SK-N-MC (cell line): ENCODE measurements at regions not wholly inside any gene's neighbourhood (a gene's known extent, or its start where the extent isn't known, plus 50 kb on each side); places are given as distances from the start of the nearest gene placed in this dataset.

ENCODE experiments used
- DNase-seq: peaks from one replicate; pipeline ENCODE4 v3.0.0-alpha.2; 2011; ENCODE audit warnings: low read depth, low spot score
- H3K27ac ChIP-seq: fragments of 200-600 bp; sonication (generic); 2 replicates; pipeline ENCODE4 v1.5.1; 2016; ENCODE audit warnings: mixed run types
- H3K36me3 ChIP-seq: fragments of 200-600 bp; sonication (generic); 2 replicates; pipeline ENCODE4 v1.6.1; 2017; ENCODE audit warnings: antibody characterized with exemption, low read length, mixed read lengths; ENCODE audit not compliant: insufficient read depth
- H3K4me3 ChIP-seq: fragments of 200-600 bp; sonication (generic); 2 replicates; pipeline ENCODE4 v1.5.1; 2016
- H3K9ac ChIP-seq: fragments of 200-600 bp; sonication (generic); 2 replicates; pipeline ENCODE4 v1.8.0; 2017; ENCODE audit warnings: mixed run types, mixed read lengths; ENCODE audit not compliant: insufficient read length
- H3K9me3 ChIP-seq: fragments of 200-600 bp; sonication (generic); 2 replicates; pipeline ENCODE4 v1.6.1; 2017; ENCODE audit warnings: low read depth, mild to moderate bottlenecking, antibody characterized with exemption, low read length, moderate library complexity, mixed read lengths
- EZH2 ChIP-seq: fragments of 200-600 bp; sonication (generic); IDR thresholded peaks from one replicate; pipeline ENCODE4 v1.6.1; 2017; ENCODE audit warnings: antibody characterized with exemption
- FOXP2 ChIP-seq: optimal IDR thresholded peaks from 2 replicates; pipeline ENCODE3; 2011; ENCODE audit warnings: mild to moderate bottlenecking, moderate library complexity; ENCODE audit not compliant: insufficient read depth; ENCODE audit errors: extremely low read length, control extremely low read depth
- POLR2AphosphoS5 ChIP-seq: IDR thresholded peaks from 2 replicates; pipeline ENCODE4 v1.6.1; 2012; ENCODE audit warnings: mild to moderate bottlenecking, low read depth, low read length, borderline replicate concordance

DNA sequence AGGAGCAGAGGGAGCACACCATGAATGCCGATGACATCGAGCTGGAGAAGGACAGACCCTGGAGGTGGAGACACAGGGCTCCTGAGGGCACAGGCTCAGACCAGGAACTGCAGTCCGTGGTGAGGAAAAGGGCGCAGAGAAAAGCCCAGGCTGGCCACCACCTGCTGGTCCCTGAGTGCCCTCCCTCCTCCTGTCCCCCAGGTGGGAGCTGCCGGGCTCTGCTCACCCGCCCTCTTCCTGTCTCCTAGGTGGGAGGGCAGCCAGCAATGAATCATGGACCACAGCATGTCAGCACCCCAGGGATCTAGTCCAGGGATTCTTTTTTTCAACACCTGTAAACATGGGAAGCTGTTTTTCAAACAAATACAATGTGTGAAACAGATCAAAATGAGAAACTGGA is 94.6 kb upstream of the ARHGEF7 start:
- no peak overlapping the region for H3K27ac ChIP-seq
- H3K9me3 ChIP-seq: no peaks in the 10 kb centered on the region
- TF ChIP-seq POLR2AphosphoS5: no peak
- no peak for TF ChIP-seq EZH2
- TF ChIP-seq FOXP2: no peak
- no peak overlapping the region for H3K4me3 ChIP-seq
- H3K36me3 ChIP-seq: no peaks in the 10 kb centered on the region
- DNase-seq: no peak
- H3K9ac ChIP-seq: no peak overlapping the region

DNA sequence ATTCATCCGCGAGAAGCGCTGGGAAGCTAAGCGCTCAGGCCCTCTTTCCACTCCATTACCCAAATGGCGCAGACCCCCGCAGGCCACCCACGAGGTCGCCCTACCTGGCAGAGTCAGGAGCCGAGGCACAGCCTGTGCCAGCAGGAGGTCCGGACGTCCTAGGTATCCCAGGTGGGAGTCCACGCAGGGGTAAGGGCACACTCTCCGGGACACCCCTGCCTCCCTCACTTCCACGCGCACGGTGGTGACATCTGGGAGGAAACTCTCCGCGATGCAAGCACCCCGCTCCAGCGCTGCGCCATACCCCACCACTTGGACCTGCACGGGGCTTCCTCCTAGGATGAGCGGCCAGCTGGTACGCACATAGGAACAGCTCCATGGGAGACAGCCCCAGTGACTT is 95.1 kb upstream of the ARHGEF7 start:
- TF ChIP-seq FOXP2 (no peak), EZH2 (no peak), POLR2AphosphoS5 (no peak)
- no peak overlapping the region for H3K4me3 ChIP-seq
- no peak for DNase-seq
- no peak overlapping the region for H3K9ac ChIP-seq
- no peaks in the 10 kb centered on the region for H3K9me3 ChIP-seq
- H3K27ac ChIP-seq: no peak overlapping the region
- H3K36me3 ChIP-seq: no peaks in the 10 kb centered on the region

DNA sequence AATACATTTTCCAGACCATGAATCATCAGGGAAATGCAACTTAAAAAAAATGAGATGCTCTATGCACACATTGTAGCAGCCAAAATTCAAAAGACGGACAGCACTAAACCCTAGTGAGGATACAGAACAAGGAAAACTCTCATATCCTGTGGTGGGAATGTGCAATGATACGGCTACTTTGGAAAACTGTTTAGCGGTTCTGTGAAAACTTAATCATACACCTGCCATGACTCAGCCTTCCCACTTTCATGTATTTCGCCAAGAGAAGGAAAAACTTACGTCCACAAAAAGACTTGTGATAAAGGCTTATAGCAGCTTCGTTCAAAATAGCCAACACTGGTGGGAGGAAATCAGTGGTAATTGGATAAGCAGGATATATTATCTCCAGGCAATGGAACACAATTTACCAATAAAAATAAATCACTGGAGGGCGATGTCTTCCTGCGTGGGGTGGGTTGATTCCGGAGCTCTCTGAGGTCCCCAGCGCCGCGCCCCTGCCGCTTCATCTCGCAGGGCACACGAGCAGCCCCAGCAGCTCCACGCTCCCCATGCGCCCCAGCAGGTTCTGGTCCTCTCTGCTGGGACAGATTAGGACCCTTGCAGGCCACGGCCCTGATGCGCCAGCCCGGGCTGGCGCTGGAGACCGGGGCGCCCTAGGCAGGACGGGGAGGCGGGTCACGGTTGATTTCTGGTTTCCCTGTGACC is 97.2 kb upstream of the ARHGEF7 start:
- no peak for TF ChIP-seq POLR2AphosphoS5
- TF ChIP-seq EZH2: no peak
- no peak for TF ChIP-seq FOXP2
- no peak for DNase-seq
- Histone ChIP-seq H3K9ac (no peak overlapping the region), H3K36me3 (no peaks in the 10 kb centered on the region), H3K27ac (no peak overlapping the region), H3K9me3 (no peaks in the 10 kb centered on the region), H3K4me3 (no peak overlapping the region)

DNA sequence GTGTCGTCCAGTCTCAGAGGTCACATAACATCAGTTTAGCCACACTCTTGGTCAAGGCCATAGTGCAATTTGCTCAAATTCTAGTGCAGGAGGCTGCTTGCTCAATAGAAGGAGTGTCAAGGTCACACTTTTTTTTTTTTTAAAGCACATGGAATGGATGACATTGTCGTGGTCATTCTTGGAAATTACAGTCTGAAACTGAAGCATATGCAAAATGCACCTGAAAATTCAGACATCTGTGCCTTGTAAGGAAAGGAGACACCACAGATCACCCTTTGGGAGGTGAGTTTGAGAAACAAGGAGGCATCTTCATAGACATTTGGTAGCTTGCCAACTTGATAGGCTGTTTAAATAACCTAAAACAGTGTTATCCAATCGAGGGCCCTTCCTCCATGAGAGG is 98.3 kb upstream of the ANKRD10 start:
- H3K4me3 ChIP-seq: no peak overlapping the region
- no peaks in the 10 kb centered on the region for H3K36me3 ChIP-seq
- no peaks in the 10 kb centered on the region for H3K9me3 ChIP-seq
- H3K9ac ChIP-seq: no peak overlapping the region
- no peak overlapping the region for H3K27ac ChIP-seq
- DNase-seq: no peak
- TF ChIP-seq EZH2: no peak
- no peak for TF ChIP-seq FOXP2
- TF ChIP-seq POLR2AphosphoS5: no peak

GRCh38 chr13:111011899-111012298 is 97.0 kb upstream of the ANKRD10 start:
- Histone ChIP-seq H3K4me3 (no peak overlapping the region), H3K27ac (no peak overlapping the region), H3K36me3 (no peaks in the 10 kb centered on the region), H3K9me3 (no peaks in the 10 kb centered on the region), H3K9ac (no peak overlapping the region)
- no peak for TF ChIP-seq EZH2
- no peak for TF ChIP-seq POLR2AphosphoS5
- TF ChIP-seq FOXP2: no peak
- DNase-seq: no peak

DNA sequence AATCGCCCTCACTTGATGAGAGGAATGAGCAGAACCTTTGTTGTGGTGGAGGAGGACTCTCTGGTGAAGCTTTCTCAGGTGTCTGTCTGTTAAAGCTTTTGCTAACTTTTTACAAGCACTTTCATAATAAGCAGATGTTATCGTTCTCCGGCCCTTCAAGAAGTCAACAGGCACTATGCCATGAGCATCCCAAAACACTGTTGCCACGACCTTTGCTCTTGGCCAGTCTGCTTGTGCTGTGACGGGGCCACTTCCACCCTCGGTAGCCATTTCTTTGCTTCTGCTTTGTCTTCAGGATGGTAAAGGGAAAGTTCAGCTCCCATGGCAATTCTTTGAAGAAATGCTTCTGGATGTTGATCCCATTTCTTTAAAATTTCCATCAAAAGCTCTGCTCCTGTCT is 93.5 kb upstream of the ANKRD10 start:
- Histone ChIP-seq H3K4me3 (no peak overlapping the region), H3K27ac (no peak overlapping the region), H3K9ac (no peak overlapping the region), H3K36me3 (no peaks in the 10 kb centered on the region), H3K9me3 (no peaks in the 10 kb centered on the region)
- TF ChIP-seq EZH2 (no peak), POLR2AphosphoS5 (no peak), FOXP2 (no peak)
- DNase-seq: no peak

- no peak for DNase-seq
- TF ChIP-seq FOXP2 (no peak), POLR2AphosphoS5 (no peak), EZH2 (no peak)
- Histone ChIP-seq H3K36me3 (no peaks in the 10 kb centered on the region), H3K4me3 (no peak overlapping the region), H3K9ac (no peak overlapping the region), H3K27ac (no peak overlapping the region), H3K9me3 (no peaks in the 10 kb centered on the region)
These were observed 92.3 kb upstream of the ANKRD10 start for GRCh38 chr13:111007209-111007608.

- no peak for DNase-seq
- Histone ChIP-seq H3K4me3 (no peak overlapping the region), H3K9ac (no peak overlapping the region), H3K36me3 (no peaks in the 10 kb centered on the region), H3K27ac (no peak overlapping the region), H3K9me3 (no peaks in the 10 kb centered on the region)
- TF ChIP-seq FOXP2 (no peak), POLR2AphosphoS5 (no peak), EZH2 (no peak)
These were observed 91.7 kb upstream of the ANKRD10 start for GRCh38 chr13:111006506-111007031.

- Histone ChIP-seq H3K9ac (no peak overlapping the region), H3K27ac (no peak overlapping the region), H3K4me3 (no peak overlapping the region), H3K9me3 (no peaks in the 10 kb centered on the region), H3K36me3 (no peaks in the 10 kb centered on the region)
- DNase-seq: no peak
- TF ChIP-seq EZH2: no peak
- TF ChIP-seq POLR2AphosphoS5: no peak
- no peak for TF ChIP-seq FOXP2
These were observed 91.1 kb upstream of the ANKRD10 start for GRCh38 chr13:111005808-111006505.

- Histone ChIP-seq H3K36me3 (no peaks in the 10 kb centered on the region), H3K4me3 (no peak overlapping the region), H3K27ac (no peak overlapping the region), H3K9ac (no peak overlapping the region), H3K9me3 (no peaks in the 10 kb centered on the region)
- no peak for TF ChIP-seq EZH2
- DNase-seq: no peak
These were observed 90.5 kb upstream of the ANKRD10 start for GRCh38 chr13:111005364-111005763.
